ENCODE measurements at regions not wholly inside any gene's neighbourhood (a gene's known extent, or its start where the extent isn't known, plus 50 kb on each side); places are given as distances from the start of the nearest gene placed in this dataset.

- no peak for DNase-seq
- TF ChIP-seq CTCF (IDR thresholded peaks at IDR 0.05) (no peak), POLR2A (IDR thresholded peaks at IDR 0.05) (no peak)
- H3K4me1 ChIP-seq, result no peaks in the 10 kb centered on the region
- no peaks in the 10 kb centered on the region for H3K36me3 ChIP-seq
- H3K27me3 ChIP-seq, result no peaks in the 10 kb centered on the region
- H3K4me3 ChIP-seq (replicated peaks in 1 of 3), result no peak overlapping the region
- WGBS, 2 donors, result 71 to 74% methylated on average over 3 to 5 of the region's 5 CpGs
- H3K27ac ChIP-seq, result no peak overlapping the region
- intact Hi-C loops (cut with DNase I), result no loop called here
- no peaks in the 10 kb centered on the region for H3K9me3 ChIP-seq
These were observed 60.9 kb upstream of the CLCN4 start for GRCh38 chrX:10095698-10096432.

- 65 to 67% methylated on average over 10 of the region's 10 CpGs for WGBS, 2 donors
- Histone ChIP-seq H3K27ac (peak overlapping the region in 1 of 3 donors; percentile 3), H3K36me3 (no peaks in the 10 kb centered on the region), H3K4me3 (replicated peaks in 1 of 3) (no peak overlapping the region), H3K27me3 (no peaks in the 10 kb centered on the region), H3K9me3 (no peaks in the 10 kb centered on the region), H3K4me1 (no peaks in the 10 kb centered on the region)
- no peak for TF ChIP-seq POLR2A (IDR thresholded peaks at IDR 0.05)
- no peak for TF ChIP-seq CTCF (IDR thresholded peaks at IDR 0.05)
- intact Hi-C loops (cut with DNase I), result no loop called here
- DNase-seq, result no peak
These were observed 58.5 kb upstream of the CLCN4 start for GRCh38 chrX:10098270-10098713.

GRCh38 chrX:10099411-10099810 lies 57.4 kb upstream of the CLCN4 start:
- H3K4me3 ChIP-seq (replicated peaks in 1 of 3), result no peak overlapping the region

GRCh38 chrX:10101269-10101668 lies 55.5 kb upstream of the CLCN4 start:
- 90 to 98% methylated on average over 3 to 4 of the region's 5 CpGs for WGBS, 2 donors

More at GRCh38 chrX:10099411-10099810, 57.4 kb upstream of the CLCN4 start:
- H3K4me1 ChIP-seq, result no peaks in the 10 kb centered on the region
- H3K36me3 ChIP-seq, result no peaks in the 10 kb centered on the region
- 44 to 65% methylated on average over 5 of the region's 5 CpGs for WGBS, 2 donors
- H3K9me3 ChIP-seq, result no peaks in the 10 kb centered on the region
- H3K27me3 ChIP-seq, result no peaks in the 10 kb centered on the region
- DNase-seq, result no peak
- TF ChIP-seq POLR2A (IDR thresholded peaks at IDR 0.05), result no peak
- TF ChIP-seq CTCF (IDR thresholded peaks at IDR 0.05), result no peak
- H3K27ac ChIP-seq, result no peak overlapping the region
- intact Hi-C loops (cut with DNase I), result no loop called here

More at GRCh38 chrX:10101269-10101668, 55.5 kb upstream of the CLCN4 start:
- Histone ChIP-seq H3K36me3 (no peaks in the 10 kb centered on the region), H3K4me1 (peaks cover 0 to 4% of the 10 kb centered on the region in 2 donors), H3K27me3 (no peaks in the 10 kb centered on the region), H3K4me3 (replicated peaks in 1 of 3) (no peak overlapping the region), H3K9me3 (no peaks in the 10 kb centered on the region), H3K27ac (no peak overlapping the region)
- intact Hi-C loops (cut with DNase I), result no loop called here
- no peak for DNase-seq
- TF ChIP-seq POLR2A (IDR thresholded peaks at IDR 0.05), result no peak
- no peak for TF ChIP-seq CTCF (IDR thresholded peaks at IDR 0.05)
